HEK293 (cell line): ENCODE measurements at regions not wholly inside any gene's neighbourhood (a gene's known extent, or its start where the extent isn't known, plus 50 kb on each side); places are given as distances from the start of the nearest gene placed in this dataset.

Experiments
- CTCF ChIA-PET: fragments of 350-600 bp; formaldehyde crosslinking; extraction: SDS; loops from one replicate; lab custom pipeline; 2021; ENCODE audit warnings: antibody characterized with exemption; lab: Yijun Ruan, JAX
- POLR2A ChIA-PET: fragments of 300-600 bp; formaldehyde crosslinking; extraction: SDS; loops from one replicate; lab custom pipeline; 2020; ENCODE audit warnings: antibody characterized with exemption, inconsistent platforms; lab: Yijun Ruan, JAX
- H3K27ac ChIP-seq: fragments of 200-500 bp; sonication (Bioruptor generic); 2 replicates; pipeline ENCODE4 v1.5.1; 2014; ENCODE audit warnings: low read depth, low read length, control low read depth, inconsistent platforms; ENCODE audit errors: extremely low read depth
- H3K36me3 ChIP-seq, 2 experiments: fragments of 200-500 bp in 1 of 2; sonication (Bioruptor generic) in 1 of 2; 1 replicate in 1 of 2; 2 replicates in 1 of 2; pipeline ENCODE4 v1.5.1; 2014 to 2017; ENCODE audit warnings: inconsistent platforms in 2 of 2, low read length in 2 of 2; ENCODE audit not compliant: control insufficient read depth in 2 of 2, insufficient read depth in 1 of 2
- H3K4me1 ChIP-seq: fragments of 200-500 bp; sonication (Bioruptor generic); 2 replicates; pipeline ENCODE4 v1.5.1; 2014; ENCODE audit warnings: mild to moderate bottlenecking, low read length, inconsistent platforms; ENCODE audit not compliant: control insufficient read depth, insufficient read depth
- H3K4me3 ChIP-seq: 2 replicates; pipeline ENCODE4 v1.5.1; 2011; ENCODE audit warnings: low read depth, mild to moderate bottlenecking, control low read depth, low read length, moderate library complexity
- H3K9me3 ChIP-seq: fragments of 200-500 bp; sonication (Bioruptor generic); 2 replicates; pipeline ENCODE4 v1.5.1; 2014; ENCODE audit warnings: low read depth, low read length, inconsistent platforms; ENCODE audit not compliant: control insufficient read depth, insufficient read depth
- GLI4 ChIP-seq: fragments of 450-650 bp; formaldehyde crosslinking; IDR thresholded peaks from 2 replicates; pipeline ENCODE4 v1.5.1; 2016; ENCODE audit warnings: missing biosample characterization, missing genetic modification characterization
- GLIS2 ChIP-seq: fragments of 450-650 bp; formaldehyde crosslinking; IDR thresholded peaks from 2 replicates; pipeline ENCODE4 v1.5.1; 2016; ENCODE audit warnings: missing biosample characterization, missing genetic modification characterization
- HIC1 ChIP-seq: fragments of 450-650 bp; formaldehyde crosslinking; IDR thresholded peaks from 2 replicates; pipeline ENCODE4 v1.5.1; 2016; ENCODE audit warnings: missing biosample characterization, missing genetic modification characterization
- HOXA7 ChIP-seq: sonication (generic); formaldehyde crosslinking; IDR thresholded peaks from 2 replicates; pipeline ENCODE4 v1.8.1; 2022; ENCODE audit warnings: missing genetic modification reagents, borderline replicate concordance
- KLF7 ChIP-seq: fragments of 450-650 bp; formaldehyde crosslinking; IDR thresholded peaks from 2 replicates; pipeline ENCODE4 v1.5.1; 2016; ENCODE audit warnings: missing biosample characterization, missing genetic modification characterization, borderline replicate concordance
- SCRT1 ChIP-seq: fragments of 450-650 bp; formaldehyde crosslinking; IDR thresholded peaks from 2 replicates; pipeline ENCODE4 v1.5.1; 2016; ENCODE audit warnings: missing biosample characterization, missing genetic modification characterization, borderline replicate concordance
- YY1 ChIP-seq: fragments of 450-650 bp; formaldehyde crosslinking; IDR thresholded peaks from 2 replicates; pipeline ENCODE4 v1.5.1; 2018; ENCODE audit warnings: missing biosample characterization, missing genetic modification characterization
- ZBTB44 ChIP-seq: fragments of 450-650 bp; IDR thresholded peaks from 2 replicates; pipeline ENCODE4 v1.5.1; 2018; ENCODE audit warnings: missing biosample characterization, mild to moderate bottlenecking, missing genetic modification characterization
- ZNF140 ChIP-seq: fragments of 450-650 bp; formaldehyde crosslinking; IDR thresholded peaks from 2 replicates; pipeline ENCODE4 v1.5.1; 2016; ENCODE audit warnings: missing biosample characterization, missing genetic modification characterization
- ZNF146 ChIP-seq: fragments of 450-650 bp; formaldehyde crosslinking; IDR thresholded peaks from 2 replicates; pipeline ENCODE4 v1.5.1; 2016; ENCODE audit warnings: missing biosample characterization, missing genetic modification characterization
- ZNF155 ChIP-seq: fragments of 450-650 bp; formaldehyde crosslinking; IDR thresholded peaks from 2 replicates; pipeline ENCODE4 v1.5.1; 2016; ENCODE audit warnings: missing biosample characterization, missing genetic modification characterization
- ZNF175 ChIP-seq: fragments of 450-650 bp; formaldehyde crosslinking; IDR thresholded peaks from 2 replicates; pipeline ENCODE4 v1.5.1; 2016; ENCODE audit warnings: missing biosample characterization, missing genetic modification characterization
- ZNF214 ChIP-seq: fragments of 450-650 bp; formaldehyde crosslinking; IDR thresholded peaks from 2 replicates; pipeline ENCODE4 v1.5.1; 2017; ENCODE audit warnings: missing biosample characterization, mild to moderate bottlenecking, missing genetic modification characterization, borderline replicate concordance
- ZNF280D ChIP-seq: fragments of 450-650 bp; formaldehyde crosslinking; IDR thresholded peaks from 2 replicates; pipeline ENCODE4 v1.5.1; 2016; ENCODE audit warnings: missing biosample characterization, missing genetic modification characterization
- ZNF37A ChIP-seq: fragments of 450-650 bp; IDR thresholded peaks from 2 replicates; pipeline ENCODE4 v1.5.1; 2018; ENCODE audit warnings: missing biosample characterization, missing genetic modification characterization
- ZNF48 ChIP-seq: fragments of 450-650 bp; formaldehyde crosslinking; IDR thresholded peaks from 2 replicates; pipeline ENCODE4 v1.5.1; 2016; ENCODE audit warnings: missing biosample characterization, missing genetic modification characterization
- ZNF501 ChIP-seq: fragments of 450-650 bp; formaldehyde crosslinking; IDR thresholded peaks from 2 replicates; pipeline ENCODE4 v1.5.1; 2016; ENCODE audit warnings: missing biosample characterization, missing genetic modification characterization
- ZNF544 ChIP-seq: fragments of 450-650 bp; formaldehyde crosslinking; IDR thresholded peaks from 2 replicates; pipeline ENCODE4 v1.5.0; 2017; ENCODE audit warnings: missing biosample characterization, missing genetic modification characterization
- ZNF621 ChIP-seq: fragments of 450-650 bp; formaldehyde crosslinking; IDR thresholded peaks from 2 replicates; pipeline ENCODE4 v1.5.1; 2017; ENCODE audit warnings: missing biosample characterization, missing genetic modification characterization
- ZNF701 ChIP-seq: fragments of 450-650 bp; formaldehyde crosslinking; IDR thresholded peaks from 2 replicates; pipeline ENCODE4 v1.5.1; 2016; ENCODE audit warnings: missing biosample characterization, missing genetic modification characterization
- ZNF768 ChIP-seq: fragments of 450-650 bp; formaldehyde crosslinking; IDR thresholded peaks from 2 replicates; pipeline ENCODE4 v1.5.1; 2018; ENCODE audit warnings: missing biosample characterization, mild to moderate bottlenecking, missing genetic modification characterization

- CTCF ChIA-PET, result no interaction called here
- Histone ChIP-seq H3K36me3 (no peaks in the 10 kb centered on the region), H3K27ac (no peak overlapping the region)
Measured at GRCh38 chr21:18987520-18988026, 584.0 kb upstream of the TMPRSS15 start.

GRCh38 chr21:18989953-18990495, 586.4 kb upstream of the TMPRSS15 start:
- no peak overlapping the region for H3K27ac ChIP-seq
- H3K9me3 ChIP-seq, result no peaks in the 10 kb centered on the region
- no peak overlapping the region for H3K4me3 ChIP-seq
- ChIA-PET POLR2A (no interaction called here), CTCF (no interaction called here)
- no peaks in the 10 kb centered on the region for H3K36me3 ChIP-seq
- TF ChIP-seq SCRT1 (no peak), GLI4 (tag by site-specific recombination) (no peak), YY1 (tag by site-specific recombination) (no peak), ZNF621 (tag by site-specific recombination) (no peak), ZNF140 (no peak), HOXA7 (no peak), ZNF48 (no peak), ZNF146 (tag by site-specific recombination) (no peak), ZNF280D (no peak), GLIS2 (no peak), ZNF768 (no peak), ZNF175 (no peak), KLF7 (no peak), ZNF214 (tag by site-specific recombination) (no peak), ZNF501 (tag by site-specific recombination) (no peak), ZNF155 (tag by site-specific recombination) (no peak), ZNF701 (tag by site-specific recombination) (no peak), ZNF544 (tag by site-specific recombination) (no peak), ZBTB44 (tag by site-specific recombination) (no peak)
- H3K4me1 ChIP-seq, result no peaks in the 10 kb centered on the region

More at GRCh38 chr21:18987520-18988026, 584.0 kb upstream of the TMPRSS15 start:
- POLR2A ChIA-PET, result no interaction called here
- H3K4me3 ChIP-seq, result no peak overlapping the region
- TF ChIP-seq ZNF37A (tag by site-specific recombination), result no peak
- no peak for TF ChIP-seq SCRT1
- TF ChIP-seq HIC1 (tag by site-specific recombination), result no peak
- H3K9me3 ChIP-seq, result no peaks in the 10 kb centered on the region
- no peaks in the 10 kb centered on the region for H3K4me1 ChIP-seq
